ENCODE measurements at regions not wholly inside any gene's neighbourhood (a gene's known extent, or its start where the extent isn't known, plus 50 kb on each side); places are given as distances from the start of the nearest gene placed in this dataset.

DNA sequence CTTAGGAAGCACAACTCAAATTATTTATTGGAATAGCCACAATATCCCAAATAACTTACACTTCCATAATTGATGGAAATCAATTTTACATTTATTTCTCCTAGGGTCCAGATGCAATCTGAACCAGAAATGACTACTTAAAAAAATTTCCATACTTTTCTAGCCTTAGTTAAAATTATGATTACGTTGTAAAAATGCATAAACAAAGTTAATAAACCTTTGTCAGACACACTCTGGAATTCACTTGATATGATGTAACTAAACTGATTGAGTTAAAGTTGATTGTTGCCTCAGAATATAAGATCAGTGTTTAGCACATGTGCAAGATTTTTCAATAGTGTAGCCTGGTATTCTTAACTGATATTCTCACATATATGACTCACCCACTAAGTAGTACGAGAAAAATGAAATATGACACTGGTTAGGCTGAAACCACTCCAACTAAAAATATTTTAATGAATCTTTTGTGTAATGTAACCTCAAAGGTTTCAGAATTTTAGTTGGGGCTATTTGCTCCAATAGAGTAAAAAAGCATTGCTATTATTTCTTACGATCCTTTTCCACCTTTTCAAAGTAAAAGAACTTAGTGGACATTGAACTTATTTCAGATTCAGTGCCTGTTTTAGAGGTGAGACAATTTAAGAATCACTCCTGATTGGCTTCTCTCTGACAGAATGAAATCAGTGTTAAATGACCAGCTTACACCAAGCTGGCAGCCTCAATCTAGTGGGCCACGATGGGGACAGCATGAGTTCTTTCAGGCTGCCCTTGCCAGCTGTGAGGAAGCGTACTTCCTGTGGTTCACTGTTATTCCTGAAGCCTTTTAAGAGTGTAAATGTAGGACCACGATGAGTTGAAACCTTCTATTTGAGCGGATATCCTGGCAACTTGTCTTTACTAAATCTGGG is 277.2 kb upstream of the CDH9 start:
- TF ChIP-seq, protein P1, sequence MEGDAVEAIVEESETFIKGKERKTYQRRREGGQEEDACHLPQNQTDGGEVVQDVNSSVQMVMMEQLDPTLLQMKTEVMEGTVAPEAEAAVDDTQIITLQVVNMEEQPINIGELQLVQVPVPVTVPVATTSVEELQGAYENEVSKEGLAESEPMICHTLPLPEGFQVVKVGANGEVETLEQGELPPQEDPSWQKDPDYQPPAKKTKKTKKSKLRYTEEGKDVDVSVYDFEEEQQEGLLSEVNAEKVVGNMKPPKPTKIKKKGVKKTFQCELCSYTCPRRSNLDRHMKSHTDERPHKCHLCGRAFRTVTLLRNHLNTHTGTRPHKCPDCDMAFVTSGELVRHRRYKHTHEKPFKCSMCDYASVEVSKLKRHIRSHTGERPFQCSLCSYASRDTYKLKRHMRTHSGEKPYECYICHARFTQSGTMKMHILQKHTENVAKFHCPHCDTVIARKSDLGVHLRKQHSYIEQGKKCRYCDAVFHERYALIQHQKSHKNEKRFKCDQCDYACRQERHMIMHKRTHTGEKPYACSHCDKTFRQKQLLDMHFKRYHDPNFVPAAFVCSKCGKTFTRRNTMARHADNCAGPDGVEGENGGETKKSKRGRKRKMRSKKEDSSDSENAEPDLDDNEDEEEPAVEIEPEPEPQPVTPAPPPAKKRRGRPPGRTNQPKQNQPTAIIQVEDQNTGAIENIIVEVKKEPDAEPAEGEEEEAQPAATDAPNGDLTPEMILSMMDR (IDR thresholded peaks at IDR 0.05), result no peak
- TF ChIP-seq POLR2A (IDR thresholded peaks at IDR 0.05), result no peak
